ENCODE measurements at regions not wholly inside any gene's neighbourhood (a gene's known extent, or its start where the extent isn't known, plus 50 kb on each side); places are given as distances from the start of the nearest gene placed in this dataset.

DNA sequence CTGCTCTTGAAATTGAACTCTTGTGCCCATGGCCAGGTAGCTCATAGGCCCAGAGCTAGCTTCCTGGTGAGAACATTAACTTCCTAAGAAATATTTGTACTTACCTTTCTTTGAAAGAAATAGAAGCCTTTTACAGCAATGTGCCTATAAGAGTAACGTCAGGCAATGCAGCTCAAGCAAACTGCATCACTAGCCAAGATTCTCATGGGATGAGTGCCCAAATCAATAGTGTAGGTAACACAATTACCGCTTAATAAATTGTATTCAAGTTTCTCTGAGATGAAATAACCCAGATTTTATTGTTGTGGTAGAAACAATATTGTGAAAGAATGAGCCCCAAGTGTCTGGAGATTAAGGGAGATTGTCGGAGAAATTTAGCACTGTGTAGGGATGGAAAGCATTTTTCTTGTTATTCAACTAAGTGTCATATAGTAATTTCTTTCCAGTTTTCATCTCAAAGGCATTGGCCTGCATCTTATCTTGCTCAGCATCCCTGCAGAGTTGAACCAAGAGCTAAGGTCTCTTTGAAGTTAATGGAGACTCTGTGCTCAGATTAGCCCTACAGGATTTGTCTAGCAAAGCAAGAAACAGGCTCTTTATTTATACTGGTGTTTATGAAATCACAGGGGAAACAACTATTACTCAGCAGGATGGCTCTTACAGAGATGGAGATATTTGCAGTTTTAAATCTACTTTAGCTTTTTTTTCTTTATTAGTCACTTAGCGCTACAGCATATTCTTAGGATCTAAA lies 321.0 kb upstream of the PDGFD start:
- TF ChIP-seq SMC3 (IDR thresholded peaks at IDR 0.05; ENCODE audit: low read depth, low read length), result no peak
- no peak for TF ChIP-seq USF2 (IDR thresholded peaks at IDR 0.05; ENCODE audit: low read depth, low read length)
- no peak for TF ChIP-seq CTCF (conservative IDR thresholded peaks at IDR 0.05; ENCODE audit: low read depth, low read length)
- TF ChIP-seq MAFK (IDR thresholded peaks at IDR 0.05; ENCODE audit: low read depth, low read length), result no peak
- TF ChIP-seq RAD21 (IDR thresholded peaks at IDR 0.05; ENCODE audit: low read length), result no peak
- TF ChIP-seq POLR2A (IDR thresholded peaks at IDR 0.05; ENCODE audit: low read depth, low read length), result no peak
- no peak for TF ChIP-seq BHLHE40 (IDR thresholded peaks at IDR 0.05; ENCODE audit: low read depth, low read length)
- TF ChIP-seq, protein P1, sequence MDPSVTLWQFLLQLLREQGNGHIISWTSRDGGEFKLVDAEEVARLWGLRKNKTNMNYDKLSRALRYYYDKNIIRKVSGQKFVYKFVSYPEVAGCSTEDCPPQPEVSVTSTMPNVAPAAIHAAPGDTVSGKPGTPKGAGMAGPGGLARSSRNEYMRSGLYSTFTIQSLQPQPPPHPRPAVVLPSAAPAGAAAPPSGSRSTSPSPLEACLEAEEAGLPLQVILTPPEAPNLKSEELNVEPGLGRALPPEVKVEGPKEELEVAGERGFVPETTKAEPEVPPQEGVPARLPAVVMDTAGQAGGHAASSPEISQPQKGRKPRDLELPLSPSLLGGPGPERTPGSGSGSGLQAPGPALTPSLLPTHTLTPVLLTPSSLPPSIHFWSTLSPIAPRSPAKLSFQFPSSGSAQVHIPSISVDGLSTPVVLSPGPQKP (IDR thresholded peaks at IDR 0.05; ENCODE audit: borderline replicate concordance, low read depth, low read length), result no peak
- TF ChIP-seq RCOR1 (IDR thresholded peaks at IDR 0.05; ENCODE audit: insufficient replicate concordance, low read length), result no peak
- TF ChIP-seq CHD1 (IDR thresholded peaks at IDR 0.05; ENCODE audit: low read depth, low read length), result no peak
- TF ChIP-seq CEBPB (IDR thresholded peaks at IDR 0.05; ENCODE audit: low read depth, low read length), result no peak
- no peak for TF ChIP-seq MXI1 (IDR thresholded peaks at IDR 0.05; ENCODE audit: borderline replicate concordance, low read depth, low read length)
- no peak for TF ChIP-seq MAZ (IDR thresholded peaks at IDR 0.05; ENCODE audit: borderline replicate concordance, low read depth, low read length)

Data from IMR-90 (cell line).